ENCODE measurements at regions not wholly inside any gene's neighbourhood (a gene's known extent, or its start where the extent isn't known, plus 50 kb on each side); places are given as distances from the start of the nearest gene placed in this dataset.

DNA sequence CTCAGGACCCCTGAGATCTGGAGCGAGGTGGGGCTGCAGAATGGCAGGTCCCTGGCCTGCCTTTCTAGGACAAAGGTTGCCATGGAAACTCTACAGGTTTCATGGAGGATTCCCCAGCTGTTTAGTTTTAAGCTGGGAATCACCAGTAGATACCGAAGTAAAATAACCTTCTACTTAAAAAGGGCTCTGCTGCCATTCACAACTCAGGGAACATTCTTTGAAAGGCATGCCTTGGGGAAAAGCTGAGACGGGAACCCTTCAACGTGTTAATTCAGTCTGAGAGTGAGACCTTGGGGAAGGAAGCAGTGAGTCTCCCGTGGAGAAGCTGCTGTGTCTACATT is 493.3 kb downstream of the BRD1 start:
- no peak for DNase-seq

- no peak for DNase-seq
Observed at GRCh38 chr22:49333206-49333605, 494.5 kb downstream of the BRD1 start.

DNA sequence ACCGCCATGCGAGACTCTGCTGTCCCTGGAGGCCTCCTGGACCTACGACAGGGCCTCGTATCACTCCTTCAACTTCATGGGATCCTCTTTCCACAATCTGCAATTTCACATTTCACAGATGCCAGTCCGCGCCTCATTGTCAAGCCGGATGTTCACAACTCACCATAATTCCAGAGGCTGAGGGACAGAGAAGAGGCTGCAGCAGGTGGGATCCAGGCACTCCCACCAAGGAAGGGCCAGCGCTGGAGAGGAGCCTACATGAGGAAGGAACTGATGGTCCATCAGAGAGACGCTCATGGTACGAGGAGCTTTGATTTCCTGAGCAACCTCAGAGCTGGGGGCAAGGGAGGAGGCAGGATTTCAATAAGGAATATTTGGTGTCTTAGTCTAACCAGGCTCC is 495.0 kb downstream of the BRD1 start:
- no peak for DNase-seq

- no peak for DNase-seq
Observed at GRCh38 chr22:49331878-49332277, 495.8 kb downstream of the BRD1 start.

DNA sequence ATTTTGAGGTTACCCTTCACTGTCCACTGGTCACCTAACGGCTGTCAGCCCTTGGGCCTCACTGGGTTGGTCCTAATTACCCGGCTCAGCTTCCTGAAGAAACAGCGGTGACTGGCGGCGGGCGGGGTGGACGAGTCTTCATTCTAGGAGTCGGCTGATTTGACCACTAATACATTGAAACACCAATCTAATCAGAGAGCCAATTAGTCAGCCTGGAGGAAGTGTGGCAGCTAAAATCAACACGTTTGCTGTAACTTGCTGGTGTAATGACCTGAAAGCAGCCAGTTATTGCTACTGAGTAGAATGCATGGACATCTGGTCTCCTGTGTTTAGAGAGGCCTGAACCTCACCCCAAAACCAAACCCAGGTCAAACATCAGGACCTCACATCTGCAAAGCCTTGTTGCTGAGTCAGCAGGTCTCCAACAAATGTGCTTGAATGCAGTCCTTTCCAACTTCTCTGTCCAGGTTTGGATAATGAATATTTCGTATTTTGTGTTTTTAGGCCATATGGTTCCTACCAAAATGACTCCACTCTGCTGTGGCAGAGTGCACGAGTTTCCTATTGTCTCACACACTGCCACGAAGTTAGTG is 496.4 kb downstream of the BRD1 start:
- DNase-seq: no peak

GRCh38 chr22:49330421-49331222 is 497.1 kb downstream of the BRD1 start:
- DNase-seq: no peak

- DNase-seq: no peak
Observed at GRCh38 chr22:49329636-49330035, 498.0 kb downstream of the BRD1 start.

DNA sequence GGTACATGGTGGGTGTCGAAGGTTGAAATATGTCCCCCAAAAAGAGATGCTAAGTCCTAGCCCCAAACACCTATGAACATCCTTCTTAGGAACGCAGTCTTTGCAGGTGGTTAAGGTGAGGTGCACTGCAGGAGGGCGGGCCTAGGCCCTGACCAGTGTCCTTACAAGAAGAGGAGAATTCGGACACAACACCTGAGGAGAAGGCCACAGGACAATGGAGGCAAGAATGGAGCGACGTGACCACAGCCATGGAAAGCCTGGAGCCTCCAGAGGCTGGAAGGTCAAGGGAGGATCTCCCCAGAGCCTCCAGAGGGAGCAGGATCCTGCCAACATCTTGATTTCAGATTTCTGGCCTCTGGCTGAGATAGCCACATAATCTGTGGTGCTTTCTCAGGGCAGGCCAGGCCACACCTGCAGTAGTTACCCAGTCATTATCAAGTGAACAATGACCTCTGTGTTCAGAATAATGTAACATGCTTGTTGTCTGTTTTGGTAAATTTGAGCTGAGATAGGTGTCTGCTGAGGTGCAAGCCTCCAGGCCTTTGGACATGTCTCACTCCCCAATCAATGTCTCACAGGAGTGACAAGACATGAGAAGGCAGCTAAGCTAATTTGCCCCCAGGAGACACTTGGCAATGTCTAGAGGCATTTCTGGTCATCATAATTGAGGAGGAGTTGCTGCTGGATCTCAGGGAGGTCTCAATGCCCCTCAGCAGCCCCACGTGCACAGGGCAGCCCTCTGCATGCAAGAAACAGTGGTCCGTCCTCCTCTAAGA is 498.9 kb downstream of the BRD1 start:
- no peak for DNase-seq

DNA sequence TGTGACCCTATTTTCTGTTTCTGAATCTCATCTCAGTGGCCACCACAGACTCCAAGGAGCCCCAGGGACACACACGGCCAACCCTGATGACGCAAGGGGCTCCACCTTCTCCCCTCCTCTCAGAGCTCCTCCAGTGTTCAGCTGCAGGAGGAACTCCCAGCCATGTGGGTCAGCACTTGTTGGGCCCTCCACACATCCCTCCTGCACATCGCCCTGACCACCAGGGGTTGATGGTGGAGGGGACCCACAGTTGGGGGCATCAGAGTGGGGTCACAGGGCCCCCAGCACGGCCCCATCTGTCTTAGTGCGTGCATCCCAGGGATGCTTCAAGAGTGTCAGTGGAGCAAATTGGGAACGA is 499.6 kb downstream of the BRD1 start:
- DNase-seq: no peak

DNA sequence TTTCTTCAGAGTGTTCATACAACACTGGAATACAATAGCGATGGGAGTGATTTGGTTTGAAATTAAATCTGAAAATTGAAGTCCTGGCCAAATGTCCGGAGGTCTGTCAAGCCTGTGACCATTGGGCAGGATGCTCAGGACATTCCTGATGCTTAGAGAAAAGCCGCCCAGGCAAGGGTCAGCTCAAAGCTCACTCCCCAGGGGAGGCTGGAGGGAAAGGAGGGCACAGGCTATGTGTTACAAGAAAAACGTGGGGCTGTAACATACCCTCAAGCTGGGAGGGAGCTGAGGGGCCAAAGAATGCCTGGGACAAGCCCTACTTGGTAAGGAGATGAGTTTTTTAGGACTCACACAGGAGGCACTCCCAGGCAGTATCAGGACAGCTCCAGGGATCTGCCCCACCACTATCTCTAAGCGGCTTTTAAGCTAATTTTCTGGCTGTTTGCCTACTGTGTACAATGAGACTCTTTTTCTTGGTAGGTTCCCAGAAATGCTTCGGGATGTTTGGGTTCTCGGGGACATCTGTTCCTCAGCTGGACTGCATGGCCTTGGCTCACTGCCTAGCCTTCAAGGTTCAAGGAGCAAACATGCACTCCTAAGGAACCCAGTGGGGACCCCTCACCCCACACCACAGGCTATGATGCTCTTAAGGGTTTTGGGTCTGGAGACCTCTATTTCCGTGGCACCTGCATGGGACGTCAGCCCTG is 500.1 kb downstream of the BRD1 start:
- DNase-seq: no peak

DNA sequence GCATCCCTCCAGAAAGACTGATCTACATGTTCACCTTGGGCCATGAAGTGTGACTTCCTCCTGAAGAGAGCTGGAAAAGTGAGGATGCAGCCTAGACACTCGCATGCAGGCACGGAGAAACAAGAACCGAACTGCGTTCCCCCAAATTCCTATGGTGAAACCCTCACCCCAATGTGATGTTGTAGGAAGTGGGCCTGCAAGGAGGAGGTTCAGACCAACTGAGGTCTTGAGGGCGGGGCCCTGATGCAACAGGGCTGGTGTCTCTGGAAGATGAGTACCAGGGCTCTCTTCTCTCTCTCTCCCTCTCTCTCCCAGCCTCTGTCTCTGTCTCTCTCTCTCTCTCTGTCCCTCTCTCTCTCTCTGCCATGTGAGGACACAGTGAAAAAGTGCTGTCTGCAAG is 501.1 kb downstream of the BRD1 start:
- DNase-seq: no peak

DNA sequence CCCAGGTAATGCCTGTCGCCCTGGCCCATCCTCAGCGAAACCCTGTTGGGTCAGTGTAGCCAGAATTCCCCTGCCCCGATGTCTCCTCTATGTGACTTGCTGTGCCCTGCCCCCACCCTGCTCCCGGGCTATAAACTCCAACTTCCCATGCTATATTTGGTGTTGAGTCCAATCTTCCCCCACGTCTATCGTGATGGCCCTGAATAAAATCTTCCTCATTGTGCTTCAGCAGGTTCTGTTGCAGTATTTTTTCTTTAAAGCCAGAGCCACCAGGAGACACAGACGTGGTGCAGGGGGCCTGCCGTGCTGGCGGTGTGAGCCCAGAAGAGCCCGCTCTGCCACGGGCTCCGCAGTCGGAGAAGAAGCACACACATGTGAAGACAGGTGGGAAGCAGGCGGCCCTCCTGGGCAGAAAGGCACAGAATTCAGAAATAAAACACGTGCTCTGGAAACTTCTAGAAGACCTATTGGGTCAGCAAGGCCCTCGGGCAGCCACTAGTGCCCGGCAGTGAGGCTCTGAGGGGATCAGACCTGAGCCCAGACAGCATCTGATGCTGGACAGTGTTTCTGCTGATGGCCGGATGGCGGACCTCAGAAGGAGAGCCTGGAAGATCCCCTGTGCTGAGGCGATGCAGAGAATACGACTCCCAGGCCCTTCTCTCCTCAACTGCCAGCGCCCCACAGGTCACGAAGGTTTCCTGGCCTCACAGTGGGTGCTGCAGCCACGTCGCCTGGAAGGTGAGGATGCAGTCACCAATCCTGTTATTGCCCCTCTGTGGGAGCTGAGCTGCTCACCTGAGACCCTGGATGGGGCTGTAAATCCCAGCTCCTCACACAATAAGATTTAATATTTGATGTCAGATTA is 501.9 kb downstream of the BRD1 start:
- DNase-seq: no peak

DNA sequence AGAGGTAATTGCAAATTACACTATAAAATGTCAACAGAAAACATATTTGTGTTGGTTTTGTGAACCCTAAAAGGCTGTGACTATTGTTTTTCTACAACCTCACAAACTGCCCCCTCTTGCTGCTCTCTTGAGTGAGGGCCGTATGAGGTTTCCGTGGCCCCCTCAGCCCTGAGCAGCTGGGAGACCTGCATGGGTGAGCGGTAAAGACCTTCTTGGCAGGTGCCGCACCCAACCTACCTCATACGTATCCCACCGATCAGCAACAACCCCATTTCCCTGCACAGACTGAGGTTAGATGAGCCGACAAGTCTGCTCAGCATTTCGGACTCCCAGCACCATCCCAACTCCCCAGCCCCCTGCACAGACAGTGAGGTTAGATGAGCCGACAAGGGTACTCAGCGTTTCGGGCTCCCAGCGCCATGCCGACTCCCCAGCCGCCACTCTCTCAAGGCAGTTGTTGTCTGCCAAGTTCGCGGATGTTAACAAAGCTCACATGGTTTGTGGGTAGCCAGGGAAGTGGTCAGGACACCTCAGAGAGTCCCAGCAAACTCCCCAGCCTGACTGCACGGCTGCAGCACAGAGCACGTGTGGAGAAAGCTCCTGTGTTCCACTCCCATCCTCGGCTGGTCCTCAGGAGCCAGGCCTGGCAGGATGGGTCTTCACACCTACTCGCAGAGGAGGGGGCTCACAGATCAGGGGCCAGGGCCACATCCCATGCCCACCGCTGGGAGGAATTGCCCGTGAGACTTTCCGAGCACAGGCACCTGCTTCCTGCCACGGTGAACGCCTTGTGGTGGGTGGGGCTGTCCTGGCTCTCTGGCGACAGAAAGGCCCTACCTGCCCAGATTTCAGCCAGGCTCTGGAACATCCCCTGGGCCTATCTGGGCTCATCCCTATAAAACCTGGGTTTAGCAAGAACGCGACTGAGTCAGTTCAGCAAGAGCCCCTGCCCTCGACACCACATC is 502.9 kb downstream of the BRD1 start:
- DNase-seq: no peak

DNA sequence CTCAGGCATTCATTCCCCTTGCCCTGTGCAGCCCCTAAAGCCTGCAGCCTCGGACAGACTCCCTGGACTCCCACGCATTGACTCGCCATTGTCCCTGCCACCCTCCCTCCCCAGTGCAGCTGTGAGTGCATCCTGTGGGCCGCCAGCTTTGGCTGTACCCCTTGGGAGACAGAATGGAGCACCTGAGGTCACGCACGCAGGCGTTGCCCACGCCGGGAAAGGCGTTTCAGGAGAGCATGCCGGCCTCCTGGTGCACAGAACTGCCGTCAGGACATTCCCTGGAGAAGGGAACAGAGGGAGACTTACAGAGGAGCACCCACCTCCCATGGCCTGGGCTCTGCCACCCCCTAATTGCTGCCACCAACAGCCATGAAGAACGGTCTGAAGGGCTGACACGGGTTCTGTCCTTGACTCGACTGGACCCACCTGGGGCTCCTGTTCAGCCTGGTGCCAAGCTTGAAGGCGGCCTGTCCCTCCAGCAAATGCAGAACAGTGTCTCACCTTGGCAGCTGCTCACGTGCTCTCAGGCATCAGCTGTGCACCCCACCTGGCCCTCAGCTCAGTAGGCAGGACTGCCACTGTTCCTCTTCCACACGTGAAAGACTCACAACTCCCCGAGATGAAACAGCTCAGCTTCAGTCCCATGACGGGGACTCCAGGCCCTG is 503.8 kb downstream of the BRD1 start:
- DNase-seq: no peak

DNA sequence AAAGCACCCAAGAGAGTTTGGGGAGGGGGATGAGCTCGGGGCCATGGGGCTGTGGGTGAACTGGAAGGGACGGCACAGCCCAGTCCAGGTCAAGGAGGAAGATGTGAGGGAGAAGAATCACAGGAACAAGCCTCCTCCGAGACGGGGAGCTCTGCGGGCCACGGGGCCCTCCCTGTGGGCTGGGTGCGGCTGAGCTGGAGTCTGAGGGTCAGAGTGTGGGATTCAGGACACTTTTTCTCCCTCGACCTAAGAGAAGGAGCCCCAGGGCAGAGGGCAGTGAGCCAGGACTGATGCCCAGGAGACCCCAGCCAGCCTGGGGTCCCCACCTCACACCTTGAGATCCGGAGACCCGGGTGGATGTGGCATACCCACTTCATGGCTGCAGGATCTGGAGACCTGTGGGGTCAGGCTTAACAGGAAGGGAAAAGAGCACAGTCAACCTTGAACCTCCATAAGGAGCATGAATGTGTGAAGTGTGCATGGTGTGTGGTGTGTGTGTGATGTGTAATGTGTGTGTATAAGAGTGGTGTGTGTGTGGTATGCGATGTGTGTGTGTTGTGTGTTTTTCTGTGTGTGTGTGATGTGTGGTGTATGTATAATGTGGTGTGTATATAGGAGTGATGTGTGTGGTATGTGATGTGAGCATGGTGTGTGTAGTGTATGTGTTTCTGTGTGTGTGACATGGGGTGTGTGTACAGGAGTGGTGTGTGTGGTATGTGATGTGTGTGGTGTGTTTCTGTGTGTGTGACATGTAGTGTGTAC is 504.6 kb downstream of the BRD1 start:
- no peak for DNase-seq

DNA sequence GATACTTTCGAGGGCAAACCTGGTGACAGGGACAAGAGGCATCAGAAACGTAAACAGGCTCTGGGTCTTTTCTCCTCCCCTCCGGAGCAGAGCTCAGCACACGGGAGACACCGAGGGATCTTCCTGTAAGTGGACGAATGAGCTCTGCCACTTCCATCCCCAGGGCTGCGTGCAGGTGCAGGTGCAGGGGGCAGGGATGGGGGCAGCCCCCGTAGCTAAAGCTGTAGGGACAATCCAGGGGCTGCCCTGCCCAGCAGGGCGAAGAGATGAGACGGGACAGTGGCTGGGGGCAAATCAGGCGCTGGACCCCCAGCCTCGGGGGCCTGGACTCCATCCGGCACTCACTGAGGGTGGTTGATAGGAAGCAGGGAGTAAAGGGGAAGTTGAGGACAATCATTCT is 505.4 kb downstream of the BRD1 start:
- no peak for DNase-seq

GRCh38 chr22:49321477-49322055 is 506.1 kb downstream of the BRD1 start:
- DNase-seq: no peak

GRCh38 chr22:49320714-49321476 is 506.8 kb downstream of the BRD1 start:
- no peak for DNase-seq

- DNase-seq: no peak
Observed at GRCh38 chr22:49317369-49317768, 510.3 kb downstream of the BRD1 start.
